Right lobe of liver (tissue), 4 donors: ENCODE measurements at regions not wholly inside any gene's neighbourhood (a gene's known extent, or its start where the extent isn't known, plus 50 kb on each side); places are given as distances from the start of the nearest gene placed in this dataset.

Experiments
- CTCF ChIP-seq, 4 donors: fragments of 200-600 bp in 3 of 4; fragments of 450-650 bp in 1 of 4; IDR thresholded peaks; one replicate each; pipeline versions ENCODE4 v1.5.1 to v1.8.0; 2016 to 2022; ENCODE audit warnings: antibody characterized with exemption in 4 of 4, mild to moderate bottlenecking in 2 of 4
- POLR2A ChIP-seq: fragments of 450-650 bp; IDR thresholded peaks from one replicate; pipeline ENCODE4 v1.6.1; 2017; ENCODE audit warnings: antibody characterized with exemption, mild to moderate bottlenecking
- donor health status: DM: no; HTN: no; CAD: no.
- donor health status: DM: no; HTN: no; CAD: no.
- donor health status: DM: no; HTN: yes; CAD: no.

GRCh38 chr15:69734699-69735098 is 282.1 kb downstream of the RPLP1 start:
- TF ChIP-seq CTCF (IDR thresholded peaks at IDR 0.05) (no peak), POLR2A (no peak)
